DND-41 (cell line): ENCODE measurements at regions not wholly inside any gene's neighbourhood (a gene's known extent, or its start where the extent isn't known, plus 50 kb on each side); places are given as distances from the start of the nearest gene placed in this dataset.

Experiments used
- EZH2 ChIP-seq: IDR thresholded peaks from 3 replicates; pipeline ENCODE4 v1.6.1; 2012; ENCODE audit warnings: borderline replicate concordance, low read depth, mild to moderate bottlenecking, moderate library complexity, low read length, inconsistent platforms; ENCODE audit not compliant: severe bottlenecking
- TF ChIP-seq, protein P1 (sequence below): IDR thresholded peaks from 2 replicates; pipeline ENCODE4 v1.5.1; 2012; ENCODE audit warnings: borderline replicate concordance, low read length, moderate library complexity, mild to moderate bottlenecking; ENCODE audit not compliant: poor library complexity, severe bottlenecking; ENCODE audit errors: extremely low read depth

DNA sequence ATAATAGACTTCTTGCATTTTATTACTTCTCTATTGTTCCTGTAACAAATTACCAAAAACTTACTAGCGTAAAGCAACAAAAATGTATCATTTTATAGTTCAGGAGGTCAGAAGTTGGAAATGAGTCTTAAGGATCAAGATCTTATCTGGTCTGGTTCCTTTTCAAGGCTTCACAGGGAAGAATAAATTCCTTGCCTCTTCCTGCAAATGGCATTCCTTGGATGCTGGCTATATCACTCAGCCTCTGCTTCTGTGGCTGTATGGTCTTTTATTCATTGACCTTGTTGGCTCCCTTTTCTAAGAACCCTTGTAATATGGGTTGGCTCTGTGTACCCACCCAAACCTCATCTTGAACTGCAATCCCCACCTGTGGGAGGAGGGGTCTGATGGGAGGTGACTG, 478.4 kb upstream of the THBS1 start:
- TF ChIP-seq, protein P1, sequence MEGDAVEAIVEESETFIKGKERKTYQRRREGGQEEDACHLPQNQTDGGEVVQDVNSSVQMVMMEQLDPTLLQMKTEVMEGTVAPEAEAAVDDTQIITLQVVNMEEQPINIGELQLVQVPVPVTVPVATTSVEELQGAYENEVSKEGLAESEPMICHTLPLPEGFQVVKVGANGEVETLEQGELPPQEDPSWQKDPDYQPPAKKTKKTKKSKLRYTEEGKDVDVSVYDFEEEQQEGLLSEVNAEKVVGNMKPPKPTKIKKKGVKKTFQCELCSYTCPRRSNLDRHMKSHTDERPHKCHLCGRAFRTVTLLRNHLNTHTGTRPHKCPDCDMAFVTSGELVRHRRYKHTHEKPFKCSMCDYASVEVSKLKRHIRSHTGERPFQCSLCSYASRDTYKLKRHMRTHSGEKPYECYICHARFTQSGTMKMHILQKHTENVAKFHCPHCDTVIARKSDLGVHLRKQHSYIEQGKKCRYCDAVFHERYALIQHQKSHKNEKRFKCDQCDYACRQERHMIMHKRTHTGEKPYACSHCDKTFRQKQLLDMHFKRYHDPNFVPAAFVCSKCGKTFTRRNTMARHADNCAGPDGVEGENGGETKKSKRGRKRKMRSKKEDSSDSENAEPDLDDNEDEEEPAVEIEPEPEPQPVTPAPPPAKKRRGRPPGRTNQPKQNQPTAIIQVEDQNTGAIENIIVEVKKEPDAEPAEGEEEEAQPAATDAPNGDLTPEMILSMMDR: no peak
- no peak for TF ChIP-seq EZH2
